HUES64 (cell line): ENCODE measurements at regions not wholly inside any gene's neighbourhood (a gene's known extent, or its start where the extent isn't known, plus 50 kb on each side); places are given as distances from the start of the nearest gene placed in this dataset.

Experiments
- H3K27ac ChIP-seq: 2 replicates; pipeline ENCODE4 v1.7.0; 2013; ENCODE audit warnings: low read depth, low read length, inconsistent platforms
- H3K27me3 ChIP-seq: 2 replicates; pipeline ENCODE4 v1.6.1; 2013; ENCODE audit warnings: mild to moderate bottlenecking, low read length; ENCODE audit not compliant: insufficient read depth
- H3K36me3 ChIP-seq: 2 replicates; pipeline ENCODE4 v1.6.1; 2013; ENCODE audit warnings: mild to moderate bottlenecking, low read length; ENCODE audit not compliant: insufficient read depth
- H3K4me1 ChIP-seq: 2 replicates; pipeline ENCODE4 v1.6.1; 2013; ENCODE audit warnings: mild to moderate bottlenecking, low read length, moderate library complexity; ENCODE audit not compliant: insufficient read depth
- H3K4me3 ChIP-seq: 2 replicates; pipeline ENCODE4 v1.5.1; 2013; ENCODE audit warnings: mild to moderate bottlenecking, low read length, moderate library complexity
- H3K9ac ChIP-seq: 2 replicates; pipeline ENCODE4 v1.6.1; 2013; ENCODE audit warnings: mild to moderate bottlenecking, low read depth, low read length
- H3K9me3 ChIP-seq: 2 replicates; pipeline ENCODE4 v1.6.1; 2013; ENCODE audit warnings: low read depth, low read length; ENCODE audit not compliant: insufficient read depth
- WGBS: fragments of 150-250, 120-280 bp; methylation state at CpG from one replicate; pipeline ENCODE4 v1.1.7; 2013; ENCODE audit warnings: missing lambda C conversion rate; 5-methylcytosine and 5-hydroxymethylcytosine counted together

GRCh38 chr2:17164550-17164949, 353.7 kb downstream of the RAD51AP2 start:
- H3K4me3 ChIP-seq, result no peak overlapping the region
- WGBS, result no CpG with 5 or more reads among the region's 1 CpG
- H3K27me3 ChIP-seq, result no peaks in the 10 kb centered on the region
- no peak overlapping the region for H3K27ac ChIP-seq
- no peaks in the 10 kb centered on the region for H3K4me1 ChIP-seq
- no peak overlapping the region for H3K9ac ChIP-seq
- no peaks in the 10 kb centered on the region for H3K36me3 ChIP-seq
- H3K9me3 ChIP-seq, result no peaks in the 10 kb centered on the region

GRCh38 chr2:17163638-17164037, 354.6 kb downstream of the RAD51AP2 start:
- Histone ChIP-seq H3K9me3 (no peaks in the 10 kb centered on the region), H3K36me3 (no peaks in the 10 kb centered on the region)
- WGBS, result 100% methylated on average over 1 of the region's 2 CpGs

GRCh38 chr2:17162713-17163112, 355.5 kb downstream of the RAD51AP2 start:
- Histone ChIP-seq H3K9ac (no peak overlapping the region), H3K4me3 (no peak overlapping the region), H3K36me3 (no peaks in the 10 kb centered on the region), H3K4me1 (no peaks in the 10 kb centered on the region), H3K27me3 (no peaks in the 10 kb centered on the region), H3K9me3 (no peaks in the 10 kb centered on the region), H3K27ac (no peak overlapping the region)
- whole genome bisulfite sequencing, result 92% methylated on average over 2 of the region's 2 CpGs

More at GRCh38 chr2:17163638-17164037, 354.6 kb downstream of the RAD51AP2 start:
- Histone ChIP-seq H3K4me1 (no peaks in the 10 kb centered on the region), H3K27ac (no peak overlapping the region), H3K27me3 (no peaks in the 10 kb centered on the region), H3K9ac (no peak overlapping the region), H3K4me3 (no peak overlapping the region)

GRCh38 chr2:17160594-17160993, 357.6 kb downstream of the RAD51AP2 start:
- Histone ChIP-seq H3K9me3 (no peaks in the 10 kb centered on the region), H3K9ac (no peak overlapping the region), H3K4me3 (no peak overlapping the region), H3K27me3 (no peaks in the 10 kb centered on the region), H3K36me3 (no peaks in the 10 kb centered on the region), H3K27ac (no peak overlapping the region), H3K4me1 (no peaks in the 10 kb centered on the region)
- 94% methylated on average over 1 of the region's 1 CpG for WGBS

GRCh38 chr2:17156086-17156485, 362.2 kb downstream of the RAD51AP2 start:
- 93% methylated on average over 2 of the region's 2 CpGs for WGBS

GRCh38 chr2:17149945-17150344, 368.3 kb downstream of the RAD51AP2 start:
- no peaks in the 10 kb centered on the region for H3K9me3 ChIP-seq
- WGBS, result 93% methylated on average over 4 of the region's 4 CpGs
- H3K36me3 ChIP-seq, result no peaks in the 10 kb centered on the region
- no peaks in the 10 kb centered on the region for H3K27me3 ChIP-seq
- no peak overlapping the region for H3K4me3 ChIP-seq
- no peak overlapping the region for H3K27ac ChIP-seq
- H3K9ac ChIP-seq, result no peak overlapping the region
- H3K4me1 ChIP-seq, result peaks cover 13% of the 10 kb centered on the region; the same call in 1 of the 2 replicates

More at GRCh38 chr2:17156086-17156485, 362.2 kb downstream of the RAD51AP2 start:
- H3K27me3 ChIP-seq, result no peaks in the 10 kb centered on the region
- H3K36me3 ChIP-seq, result no peaks in the 10 kb centered on the region
- no peak overlapping the region for H3K4me3 ChIP-seq
- H3K9ac ChIP-seq, result no peak overlapping the region
- no peaks in the 10 kb centered on the region for H3K4me1 ChIP-seq
- no peaks in the 10 kb centered on the region for H3K9me3 ChIP-seq
- no peak overlapping the region for H3K27ac ChIP-seq

- Histone ChIP-seq H3K4me3 (no peak overlapping the region), H3K9me3 (no peaks in the 10 kb centered on the region), H3K27me3 (no peaks in the 10 kb centered on the region), H3K9ac (no peak overlapping the region), H3K36me3 (no peaks in the 10 kb centered on the region), H3K4me1 (peaks cover 13% of the 10 kb centered on the region; the same call in 1 of the 2 replicates), H3K27ac (no peak overlapping the region)
- WGBS, result 62% methylated on average over 8 of the region's 8 CpGs
Observed at GRCh38 chr2:17148407-17149145, 369.7 kb downstream of the RAD51AP2 start.

- H3K36me3 ChIP-seq, result no peaks in the 10 kb centered on the region
- H3K9ac ChIP-seq, result no peak overlapping the region
- H3K27ac ChIP-seq, result no peak overlapping the region
- no peaks in the 10 kb centered on the region for H3K27me3 ChIP-seq
- no peak overlapping the region for H3K4me3 ChIP-seq
- WGBS, result 87% methylated on average over 1 of the region's 1 CpG
- H3K9me3 ChIP-seq, result no peaks in the 10 kb centered on the region
- peaks cover 13% of the 10 kb centered on the region; the same call in 1 of the 2 replicates for H3K4me1 ChIP-seq
Observed at GRCh38 chr2:17146358-17146757, 371.9 kb downstream of the RAD51AP2 start.

GRCh38 chr2:17136877-17137276, 381.4 kb downstream of the RAD51AP2 start:
- Histone ChIP-seq H3K9ac (no peak overlapping the region), H3K9me3 (no peaks in the 10 kb centered on the region), H3K27ac (no peak overlapping the region), H3K4me1 (peaks cover 2% of the 10 kb centered on the region; the same call in 1 of the 2 replicates), H3K36me3 (no peaks in the 10 kb centered on the region), H3K4me3 (no peak overlapping the region), H3K27me3 (no peaks in the 10 kb centered on the region)
- WGBS, result 91% methylated on average over 2 of the region's 2 CpGs

GRCh38 chr2:17136231-17136630, 382.0 kb downstream of the RAD51AP2 start:
- Histone ChIP-seq H3K9me3 (no peaks in the 10 kb centered on the region), H3K9ac (no peak overlapping the region), H3K27ac (no peak overlapping the region), H3K4me3 (no peak overlapping the region), H3K27me3 (no peaks in the 10 kb centered on the region), H3K36me3 (no peaks in the 10 kb centered on the region), H3K4me1 (peaks cover 2% of the 10 kb centered on the region; the same call in 1 of the 2 replicates)
- 67% methylated on average over 3 of the region's 3 CpGs for WGBS

GRCh38 chr2:17135619-17136018, 382.6 kb downstream of the RAD51AP2 start:
- Histone ChIP-seq H3K27ac (no peak overlapping the region), H3K4me3 (no peak overlapping the region), H3K27me3 (no peaks in the 10 kb centered on the region), H3K9ac (no peak overlapping the region), H3K36me3 (no peaks in the 10 kb centered on the region), H3K4me1 (peaks cover 2% of the 10 kb centered on the region; the same call in 1 of the 2 replicates), H3K9me3 (no peaks in the 10 kb centered on the region)
- WGBS, result 96% methylated on average over 1 of the region's 1 CpG
